ENCODE measurements at regions not wholly inside any gene's neighbourhood (a gene's known extent, or its start where the extent isn't known, plus 50 kb on each side); places are given as distances from the start of the nearest gene placed in this dataset.

- H3K27me3 ChIP-seq (ENCODE audit: insufficient read depth, low read depth, low read length): no peaks in the 10 kb centered on the region
- no peaks in the 10 kb centered on the region for H4K20me1 ChIP-seq (ENCODE audit: insufficient read depth)
- no peak overlapping the region for H2AFZ ChIP-seq (ENCODE audit: low read depth, low read length)
- H3K79me2 ChIP-seq (replicated peaks; ENCODE audit: insufficient read depth, low read length): no peaks in the 10 kb centered on the region
- H3K9ac ChIP-seq (ENCODE audit: low read length): no peak overlapping the region
- no peaks in the 10 kb centered on the region for H3K9me3 ChIP-seq (ENCODE audit: low read length)
- no peak overlapping the region for H3K27ac ChIP-seq (ENCODE audit: low read length)
- H3K36me3 ChIP-seq (ENCODE audit: insufficient read depth, low read length): no peaks in the 10 kb centered on the region
- no peaks in the 10 kb centered on the region for H3K9me2 ChIP-seq (ENCODE audit: insufficient read depth, low read length)
- TF ChIP-seq EP300 (conservative IDR thresholded peaks at IDR 0.05; ENCODE audit: poor library complexity, severe bottlenecking) (no peak), EZH2 (IDR thresholded peaks at IDR 0.05; ENCODE audit: borderline replicate concordance, insufficient read depth, low read length, poor library complexity, severe bottlenecking) (no peak), SMC3 (conservative IDR thresholded peaks at IDR 0.05; ENCODE audit: poor library complexity) (no peak)
- no peaks in the 10 kb centered on the region for H3F3A ChIP-seq (ENCODE audit: insufficient read depth, low read length, poor library complexity, severe bottlenecking)
- no peak overlapping the region for H3K4me2 ChIP-seq (ENCODE audit: low read length)
- H3K4me3 ChIP-seq (ENCODE audit: low read length): no peak overlapping the region
Measured at GRCh38 chr1:172936088-172936645, 114.6 kb downstream of the TNFSF18 start.

GRCh38 chr1:172938681-172939080 is 112.1 kb downstream of the TNFSF18 start:
- Histone ChIP-seq H3K36me3 (ENCODE audit: insufficient read depth, low read length) (no peaks in the 10 kb centered on the region), H3K4me2 (ENCODE audit: low read length) (no peak overlapping the region), H3K79me2 (replicated peaks; ENCODE audit: insufficient read depth, low read length) (no peaks in the 10 kb centered on the region), H3K27me3 (ENCODE audit: insufficient read depth, low read depth, low read length) (no peaks in the 10 kb centered on the region), H3F3A (ENCODE audit: insufficient read depth, low read length, poor library complexity, severe bottlenecking) (no peaks in the 10 kb centered on the region), H3K9me2 (ENCODE audit: insufficient read depth, low read length) (no peaks in the 10 kb centered on the region), H3K9me3 (ENCODE audit: low read length) (no peaks in the 10 kb centered on the region), H3K4me3 (ENCODE audit: low read length) (no peak overlapping the region), H2AFZ (ENCODE audit: low read depth, low read length) (no peak overlapping the region), H4K20me1 (ENCODE audit: insufficient read depth) (no peaks in the 10 kb centered on the region), H3K27ac (ENCODE audit: low read length) (no peak overlapping the region), H3K9ac (ENCODE audit: low read length) (no peak overlapping the region)
- no peak for TF ChIP-seq SMC3 (conservative IDR thresholded peaks at IDR 0.05; ENCODE audit: poor library complexity)
- no peak for TF ChIP-seq TAF1 (IDR thresholded peaks at IDR 0.05; ENCODE audit: low read depth)
- TF ChIP-seq MXI1 (conservative IDR thresholded peaks at IDR 0.05; ENCODE audit: poor library complexity, severe bottlenecking): no peak
- no peak for TF ChIP-seq RAD21 (conservative IDR thresholded peaks at IDR 0.05)
- TF ChIP-seq CTCF (IDR thresholded peaks at IDR 0.05; ENCODE audit: poor library complexity, severe bottlenecking): no peak

- no peaks in the 10 kb centered on the region for H3K79me2 ChIP-seq (replicated peaks; ENCODE audit: insufficient read depth, low read length)
- no peaks in the 10 kb centered on the region for H3F3A ChIP-seq (ENCODE audit: insufficient read depth, low read length, poor library complexity, severe bottlenecking)
- no peaks in the 10 kb centered on the region for H3K9me3 ChIP-seq (ENCODE audit: low read length)
- H3K4me2 ChIP-seq (ENCODE audit: low read length): no peak overlapping the region
- H3K36me3 ChIP-seq (ENCODE audit: insufficient read depth, low read length): no peaks in the 10 kb centered on the region
- no peaks in the 10 kb centered on the region for H3K27me3 ChIP-seq (ENCODE audit: insufficient read depth, low read depth, low read length)
- no peak overlapping the region for H3K27ac ChIP-seq (ENCODE audit: low read length)
- no peak overlapping the region for H2AFZ ChIP-seq (ENCODE audit: low read depth, low read length)
- no peak overlapping the region for H3K9ac ChIP-seq (ENCODE audit: low read length)
- no peaks in the 10 kb centered on the region for H3K9me2 ChIP-seq (ENCODE audit: insufficient read depth, low read length)
- no peak overlapping the region for H3K4me3 ChIP-seq (ENCODE audit: low read length)
- TF ChIP-seq CTCF (IDR thresholded peaks at IDR 0.05; ENCODE audit: poor library complexity, severe bottlenecking) (no peak), POLR2AphosphoS5 (IDR thresholded peaks at IDR 0.05) (no peak)
- no peaks in the 10 kb centered on the region for H4K20me1 ChIP-seq (ENCODE audit: insufficient read depth)
Measured at GRCh38 chr1:172939475-172939874, 111.3 kb downstream of the TNFSF18 start.

All from neural cell (in vitro differentiated cells).